Cardiac muscle cell (in vitro differentiated cells and primary cell): ENCODE measurements at regions not wholly inside any gene's neighbourhood (a gene's known extent, or its start where the extent isn't known, plus 50 kb on each side); places are given as distances from the start of the nearest gene placed in this dataset.

Source experiments
- DNase-seq, 2 donors: peaks; one replicate each; pipeline versions ENCODE4 v3.0.0 to v3.0.0-alpha.2; 2010 to 2017; ENCODE audit warnings: low read depth in 1 of 2, low spot score in 1 of 2
- H3K27ac ChIP-seq: fragments of 200-600 bp; sonication (generic); 2 replicates; pipeline ENCODE4 v1.5.1; 2016
- H3K27me3 ChIP-seq: fragments of 200-600 bp; sonication (generic); 2 replicates; pipeline ENCODE4 v1.6.0; 2016; ENCODE audit warnings: control low read depth
- H3K36me3 ChIP-seq: fragments of 200-600 bp; sonication (generic); 2 replicates; pipeline ENCODE4 v1.5.1; 2016; ENCODE audit warnings: control low read depth
- H3K4me1 ChIP-seq: fragments of 200-600 bp; sonication (generic); 2 replicates; pipeline ENCODE4 v1.8.1; 2017; ENCODE audit warnings: low read depth, mild to moderate bottlenecking, mixed run types
- H3K4me3 ChIP-seq: fragments of 200-600 bp; sonication (generic); 2 replicates; pipeline ENCODE4 v1.5.1; 2016; ENCODE audit warnings: mild to moderate bottlenecking
- H3K9me3 ChIP-seq: fragments of 200-600 bp; sonication (generic); 2 replicates; pipeline ENCODE4 v1.5.1; 2017; ENCODE audit warnings: low read depth, mild to moderate bottlenecking, control low read depth
- CTCF ChIP-seq: IDR thresholded peaks from 2 replicates; pipeline ENCODE4 v1.5.1; 2012; ENCODE audit warnings: low read depth, mild to moderate bottlenecking, low read length

GRCh38 chr20:16104783-16105182, 468.5 kb downstream of the KIF16B start:
- no peaks in the 10 kb centered on the region for H3K9me3 ChIP-seq
- no peak overlapping the region for H3K4me3 ChIP-seq
- no peak for TF ChIP-seq CTCF
- no peak overlapping the region for H3K27ac ChIP-seq
- H3K27me3 ChIP-seq: peaks cover 3% of the 10 kb centered on the region
- peaks cover 14% of the 10 kb centered on the region for H3K4me1 ChIP-seq
- no peaks in the 10 kb centered on the region for H3K36me3 ChIP-seq
- DNase-seq: no peak
